C4-2B (cell line): ENCODE measurements at regions not wholly inside any gene's neighbourhood (a gene's known extent, or its start where the extent isn't known, plus 50 kb on each side); places are given as distances from the start of the nearest gene placed in this dataset.

ENCODE experiments used
- H3K27ac ChIP-seq: fragments of 450-650 bp; 2 replicates; pipeline ENCODE4 v1.5.1; 2017
- ZFX ChIP-seq: fragments of 450-650 bp; IDR thresholded peaks from 2 replicates; pipeline ENCODE4 v1.6.1; 2017
- TF ChIP-seq, protein P1 (sequence below): fragments of 450-650 bp; conservative IDR thresholded peaks from 2 replicates; pipeline ENCODE4 v1.5.1; 2017; ENCODE audit warnings: mild to moderate bottlenecking

DNA sequence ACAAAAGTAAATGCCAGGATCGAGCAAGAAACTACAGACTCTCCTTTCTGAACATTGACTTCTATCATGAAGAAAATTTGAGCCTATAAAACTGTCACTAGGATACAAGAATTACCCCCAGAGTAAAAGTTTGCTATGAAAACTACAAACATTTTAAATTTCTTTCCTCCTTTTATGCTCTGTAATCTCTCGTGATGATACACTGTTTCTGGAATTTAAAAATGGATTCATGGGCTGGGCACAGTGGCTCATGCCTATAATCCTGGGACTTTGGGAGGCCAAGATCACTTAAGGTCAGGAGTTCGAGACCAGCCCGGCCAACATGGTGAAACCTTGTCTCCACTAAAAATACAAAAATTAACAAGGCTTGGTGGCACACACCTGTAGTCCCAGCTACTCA lies 181.3 kb downstream of the ZNF281 start:
- TF ChIP-seq ZFX, result no peak
- no peak overlapping the region for H3K27ac ChIP-seq

DNA sequence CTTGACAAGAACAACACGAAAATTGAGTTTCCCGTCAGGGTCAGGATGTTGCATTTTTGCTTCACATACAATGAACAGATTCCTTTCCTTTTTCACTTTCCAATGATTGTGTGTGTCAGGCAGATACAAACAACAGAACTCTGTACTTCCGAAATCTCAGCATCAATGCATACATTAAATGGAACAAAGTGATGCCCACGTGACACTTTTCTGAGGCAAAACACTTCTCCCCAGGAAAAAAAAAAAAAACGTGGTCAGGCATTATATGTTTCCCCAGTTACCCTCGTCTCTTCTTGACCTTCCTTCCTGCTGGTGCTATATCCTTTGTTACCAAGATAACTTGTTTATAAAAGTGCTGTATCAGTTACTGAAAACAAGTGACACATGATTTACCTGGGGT lies 181.8 kb downstream of the ZNF281 start:
- TF ChIP-seq, protein P1, sequence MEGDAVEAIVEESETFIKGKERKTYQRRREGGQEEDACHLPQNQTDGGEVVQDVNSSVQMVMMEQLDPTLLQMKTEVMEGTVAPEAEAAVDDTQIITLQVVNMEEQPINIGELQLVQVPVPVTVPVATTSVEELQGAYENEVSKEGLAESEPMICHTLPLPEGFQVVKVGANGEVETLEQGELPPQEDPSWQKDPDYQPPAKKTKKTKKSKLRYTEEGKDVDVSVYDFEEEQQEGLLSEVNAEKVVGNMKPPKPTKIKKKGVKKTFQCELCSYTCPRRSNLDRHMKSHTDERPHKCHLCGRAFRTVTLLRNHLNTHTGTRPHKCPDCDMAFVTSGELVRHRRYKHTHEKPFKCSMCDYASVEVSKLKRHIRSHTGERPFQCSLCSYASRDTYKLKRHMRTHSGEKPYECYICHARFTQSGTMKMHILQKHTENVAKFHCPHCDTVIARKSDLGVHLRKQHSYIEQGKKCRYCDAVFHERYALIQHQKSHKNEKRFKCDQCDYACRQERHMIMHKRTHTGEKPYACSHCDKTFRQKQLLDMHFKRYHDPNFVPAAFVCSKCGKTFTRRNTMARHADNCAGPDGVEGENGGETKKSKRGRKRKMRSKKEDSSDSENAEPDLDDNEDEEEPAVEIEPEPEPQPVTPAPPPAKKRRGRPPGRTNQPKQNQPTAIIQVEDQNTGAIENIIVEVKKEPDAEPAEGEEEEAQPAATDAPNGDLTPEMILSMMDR, result no peak
- TF ChIP-seq ZFX, result no peak
- no peak overlapping the region for H3K27ac ChIP-seq
